ENCODE measurements at regions not wholly inside any gene's neighbourhood (a gene's known extent, or its start where the extent isn't known, plus 50 kb on each side); places are given as distances from the start of the nearest gene placed in this dataset.
A peak's percentile ranks its signal among the peaks of the same experiment; 100 is the strongest.

DNA sequence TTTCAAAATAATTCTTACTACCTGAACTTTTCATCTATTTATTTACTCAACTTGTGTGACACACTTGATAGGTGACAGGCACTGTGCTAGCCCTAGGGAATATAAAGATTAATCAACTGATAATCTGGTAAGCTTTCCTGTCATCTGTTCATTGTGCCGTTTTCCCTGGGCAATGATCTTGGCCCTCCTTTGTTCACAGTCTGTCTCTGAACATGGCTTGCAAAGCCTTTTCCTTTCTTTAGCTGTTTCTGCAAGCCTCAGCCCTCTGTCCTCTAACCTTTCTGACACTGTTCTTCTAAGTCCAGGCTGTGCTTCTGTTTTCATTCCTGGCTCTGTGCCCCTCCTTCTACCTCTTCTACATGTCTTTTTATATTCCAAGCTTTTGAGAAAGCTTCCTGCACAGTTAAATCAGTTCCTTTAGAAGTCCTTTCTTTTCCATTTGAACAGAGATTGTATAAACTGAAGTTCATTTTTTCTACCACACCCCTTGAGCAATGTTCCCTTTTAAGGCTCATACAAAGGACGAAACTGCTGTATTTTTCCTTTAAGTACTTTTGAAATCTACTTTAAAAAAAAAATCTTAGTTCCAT, 803.0 kb upstream of the ZNF608 start:
- TF ChIP-seq, protein P1, sequence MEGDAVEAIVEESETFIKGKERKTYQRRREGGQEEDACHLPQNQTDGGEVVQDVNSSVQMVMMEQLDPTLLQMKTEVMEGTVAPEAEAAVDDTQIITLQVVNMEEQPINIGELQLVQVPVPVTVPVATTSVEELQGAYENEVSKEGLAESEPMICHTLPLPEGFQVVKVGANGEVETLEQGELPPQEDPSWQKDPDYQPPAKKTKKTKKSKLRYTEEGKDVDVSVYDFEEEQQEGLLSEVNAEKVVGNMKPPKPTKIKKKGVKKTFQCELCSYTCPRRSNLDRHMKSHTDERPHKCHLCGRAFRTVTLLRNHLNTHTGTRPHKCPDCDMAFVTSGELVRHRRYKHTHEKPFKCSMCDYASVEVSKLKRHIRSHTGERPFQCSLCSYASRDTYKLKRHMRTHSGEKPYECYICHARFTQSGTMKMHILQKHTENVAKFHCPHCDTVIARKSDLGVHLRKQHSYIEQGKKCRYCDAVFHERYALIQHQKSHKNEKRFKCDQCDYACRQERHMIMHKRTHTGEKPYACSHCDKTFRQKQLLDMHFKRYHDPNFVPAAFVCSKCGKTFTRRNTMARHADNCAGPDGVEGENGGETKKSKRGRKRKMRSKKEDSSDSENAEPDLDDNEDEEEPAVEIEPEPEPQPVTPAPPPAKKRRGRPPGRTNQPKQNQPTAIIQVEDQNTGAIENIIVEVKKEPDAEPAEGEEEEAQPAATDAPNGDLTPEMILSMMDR (IDR thresholded peaks at IDR 0.05; ENCODE audit: insufficient read depth, low read length), result no peak
- H3K4me3 ChIP-seq (ENCODE audit: low read depth, low read length), result no peak overlapping the region
- peak; percentile 67 for DNase-seq (ENCODE audit: low read depth)

DNA sequence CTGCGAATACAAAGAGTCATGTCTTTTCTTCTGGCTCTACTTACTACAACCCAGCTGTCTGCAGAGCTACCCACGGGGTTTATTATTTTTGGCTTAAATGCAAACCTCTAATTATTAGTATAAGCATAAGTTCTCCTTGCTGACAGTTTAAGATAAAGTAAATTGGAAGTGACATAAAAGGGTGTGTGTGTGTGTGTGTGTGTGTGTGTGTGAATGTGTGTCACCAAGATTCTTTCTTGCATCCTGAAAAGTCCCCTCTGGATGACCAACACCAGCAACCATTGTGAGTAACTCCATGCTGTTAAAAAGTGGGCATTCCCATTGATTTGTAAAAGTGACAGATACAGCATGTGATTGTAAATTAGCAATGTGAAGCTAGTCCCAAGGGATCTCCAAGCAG, 803.8 kb upstream of the ZNF608 start:
- peak; percentile 92 for DNase-seq (ENCODE audit: low read depth)
- H3K4me3 ChIP-seq (ENCODE audit: low read depth, low read length), result no peak overlapping the region
- TF ChIP-seq, protein P1 (IDR thresholded peaks at IDR 0.05; ENCODE audit: insufficient read depth, low read length), result no peak

DNA sequence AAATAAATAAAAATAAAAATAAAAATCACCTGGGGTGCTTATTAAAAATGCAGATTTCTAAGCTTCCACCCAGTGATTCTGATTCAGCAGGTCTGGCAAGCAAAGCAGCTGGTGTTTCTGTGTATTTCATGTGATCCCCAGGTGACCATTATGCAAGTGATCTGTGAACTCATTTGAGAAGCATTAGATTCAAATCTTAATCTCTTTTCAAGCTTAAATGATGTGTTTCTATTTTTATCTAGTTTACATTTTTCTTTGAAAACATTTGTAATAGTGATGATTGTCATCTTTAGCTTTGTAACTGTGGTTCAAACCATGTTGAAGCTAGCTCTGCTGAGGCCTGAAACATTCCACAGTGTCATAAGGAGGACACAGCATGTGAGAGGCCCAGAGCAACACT, 804.8 kb upstream of the ZNF608 start:
- TF ChIP-seq, protein P1 (IDR thresholded peaks at IDR 0.05; ENCODE audit: insufficient read depth, low read length), result no peak
- peak; percentile 60 for DNase-seq (ENCODE audit: low read depth)
- no peak overlapping the region for H3K4me3 ChIP-seq (ENCODE audit: low read depth, low read length)

DNA sequence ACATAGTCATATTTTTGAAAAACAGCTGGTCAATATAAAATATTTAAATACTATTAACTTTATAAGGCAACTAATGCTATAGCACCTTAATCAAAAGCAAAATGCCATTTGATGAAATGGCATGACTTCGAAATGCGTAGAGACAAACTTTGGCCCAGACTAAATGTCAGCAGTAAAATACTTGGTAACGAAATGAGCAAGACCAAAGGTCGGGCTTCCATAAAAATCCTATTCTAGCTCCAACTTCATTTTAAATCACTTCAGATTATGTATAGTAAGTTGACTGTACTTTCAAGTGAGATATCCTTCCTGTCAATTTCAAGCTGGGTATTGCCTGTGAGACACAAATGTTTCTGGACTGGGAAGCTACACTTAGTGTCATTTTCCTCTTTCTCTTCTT, 805.4 kb upstream of the ZNF608 start:
- TF ChIP-seq, protein P1 (IDR thresholded peaks at IDR 0.05; ENCODE audit: insufficient read depth, low read length), result no peak
- DNase-seq (ENCODE audit: low read depth), result no peak
- H3K4me3 ChIP-seq (ENCODE audit: low read depth, low read length), result no peak overlapping the region

DNA sequence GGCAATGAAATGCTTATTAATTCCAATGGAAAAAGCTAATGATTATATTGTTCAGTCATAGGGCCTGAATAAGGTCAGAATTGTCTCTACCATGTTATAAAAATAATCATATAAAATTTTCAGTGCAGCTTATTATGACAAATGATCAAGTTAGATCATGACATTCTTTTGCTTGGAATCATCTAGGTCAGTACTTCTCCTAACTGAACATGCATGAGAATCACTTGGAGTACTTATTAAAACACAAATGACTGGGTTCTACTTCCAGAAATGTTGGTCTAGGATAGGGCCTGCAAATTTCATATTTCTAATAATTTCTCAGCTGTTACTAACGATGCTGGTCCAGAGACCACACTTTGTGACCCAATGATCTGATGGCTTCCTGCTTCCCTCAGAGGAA, 806.0 kb upstream of the ZNF608 start:
- no peak overlapping the region for H3K4me3 ChIP-seq (ENCODE audit: low read depth, low read length)
- DNase-seq (ENCODE audit: low read depth), result peak; percentile 21
- TF ChIP-seq, protein P1 (IDR thresholded peaks at IDR 0.05; ENCODE audit: insufficient read depth, low read length), result no peak

DNA sequence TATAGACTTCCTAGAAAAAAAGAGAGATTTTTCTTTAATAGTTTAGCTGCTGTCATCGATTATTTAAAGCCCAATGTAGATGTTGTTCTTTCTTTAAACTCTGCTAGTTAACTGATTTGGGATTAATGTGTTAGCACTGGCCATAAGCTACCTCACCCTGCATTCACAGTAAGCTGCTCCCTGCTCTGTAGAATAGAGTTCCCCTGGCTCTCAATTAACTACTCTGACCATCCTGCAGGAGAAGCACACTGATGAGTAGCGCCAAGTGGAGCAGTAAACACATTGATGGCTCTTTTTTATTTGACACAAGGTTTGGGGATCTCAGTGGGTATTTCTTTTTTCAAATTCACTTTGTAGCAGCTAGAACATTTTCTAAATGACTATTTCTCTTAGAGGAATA, 807.9 kb upstream of the ZNF608 start:
- TF ChIP-seq, protein P1 (IDR thresholded peaks at IDR 0.05; ENCODE audit: insufficient read depth, low read length), result no peak
- H3K4me3 ChIP-seq (ENCODE audit: low read depth, low read length), result no peak overlapping the region
- DNase-seq (ENCODE audit: low read depth), result no peak

DNA sequence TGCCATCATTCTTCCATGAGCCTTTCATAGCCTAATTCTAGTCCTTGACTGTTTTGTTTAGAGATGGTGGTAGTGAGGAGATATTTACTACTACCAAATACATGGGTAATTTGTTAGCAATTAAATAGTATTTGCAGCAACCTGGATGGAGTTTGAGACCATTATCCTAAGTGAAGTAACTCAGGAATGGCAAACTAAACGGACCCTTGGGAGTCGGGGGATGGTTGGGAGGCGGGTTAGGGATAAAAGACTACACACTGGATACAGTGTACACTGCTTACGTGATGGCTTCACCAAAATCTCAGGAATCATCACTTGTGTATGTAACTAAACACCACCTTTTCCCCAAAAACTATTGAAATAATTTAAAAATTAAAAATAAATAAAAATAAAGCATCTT, 809.2 kb upstream of the ZNF608 start:
- DNase-seq (ENCODE audit: low read depth), result no peak
- no peak overlapping the region for H3K4me3 ChIP-seq (ENCODE audit: low read depth, low read length)
- TF ChIP-seq, protein P1 (IDR thresholded peaks at IDR 0.05; ENCODE audit: insufficient read depth, low read length), result no peak
